GM23338 (cell line): ENCODE measurements at regions not wholly inside any gene's neighbourhood (a gene's known extent, or its start where the extent isn't known, plus 50 kb on each side); places are given as distances from the start of the nearest gene placed in this dataset.
A peak's percentile ranks its signal among the peaks of the same experiment; 100 is the strongest.

Source experiments
- ATAC-seq: fragments of 200-7000 bp; cut with Tn5 transposase; 3 replicates; pipeline ENCODE4 v1.9.1; 2020
- DNase-seq: peaks from one replicate; pipeline ENCODE4 v3.0.0-alpha.2; 2015; ENCODE audit warnings: low spot score
- H2AFZ ChIP-seq: fragments of 200-600 bp; sonication (generic); 2 replicates; pipeline ENCODE4 v1.8.0; 2016; ENCODE audit warnings: antibody characterized with exemption, mild to moderate bottlenecking, moderate library complexity
- H3F3A ChIP-seq: fragments of 200-600 bp; sonication (generic); replicated peaks from 2 replicates; pipeline ENCODE4 v1.8.0; 2017; ENCODE audit warnings: antibody characterized with exemption, mixed run types, low read depth
- H3K27ac ChIP-seq: fragments of 200-600 bp; sonication (generic); 2 replicates; pipeline ENCODE4 v1.6.1; 2016; ENCODE audit warnings: low read depth
- H3K27me3 ChIP-seq: fragments of 200-600 bp; sonication (generic); 2 replicates; pipeline ENCODE4 v1.8.0; 2016; ENCODE audit warnings: mild to moderate bottlenecking, mixed run types, moderate library complexity; ENCODE audit not compliant: insufficient read depth
- H3K36me3 ChIP-seq: fragments of 200-600 bp; sonication (generic); 2 replicates; pipeline ENCODE4 v1.8.0; 2016; ENCODE audit warnings: mild to moderate bottlenecking; ENCODE audit not compliant: insufficient read depth
- H3K4me1 ChIP-seq: fragments of 200-600 bp; sonication (generic); 2 replicates; pipeline ENCODE4 v1.8.0; 2016; ENCODE audit warnings: mild to moderate bottlenecking, moderate library complexity; ENCODE audit not compliant: insufficient read depth
- H3K4me2 ChIP-seq: fragments of 200-600 bp; sonication (generic); 2 replicates; pipeline ENCODE4 v1.7.1; 2017; ENCODE audit warnings: mixed run types
- H3K4me3 ChIP-seq: fragments of 200-600 bp; sonication (generic); 2 replicates; pipeline ENCODE4 v1.6.1; 2016; ENCODE audit warnings: mixed run types
- H3K79me2 ChIP-seq: fragments of 200-600 bp; sonication (generic); replicated peaks from 2 replicates; pipeline ENCODE4 v1.8.0; 2017; ENCODE audit warnings: mild to moderate bottlenecking; ENCODE audit not compliant: insufficient read depth
- H3K9me2 ChIP-seq: fragments of 200-600 bp; sonication (generic); 2 replicates; pipeline ENCODE4 v1.8.0; 2017; ENCODE audit not compliant: insufficient read depth
- H4K20me1 ChIP-seq: fragments of 200-600 bp; sonication (generic); replicated peaks from 2 replicates; pipeline ENCODE4 v1.8.0; 2017; ENCODE audit warnings: mild to moderate bottlenecking; ENCODE audit not compliant: insufficient read depth
- H3K27ac Mint-ChIP-seq: 2 replicates; pipeline ENCODE4 v1.8.0; 2020; ENCODE audit warnings: inconsistent platforms, mild to moderate bottlenecking, moderate library complexity, mixed read lengths
- H3K27me3 Mint-ChIP-seq: 3 replicates; pipeline ENCODE4 v1.8.0; 2022; ENCODE audit warnings: low read depth, mild to moderate bottlenecking, moderate library complexity, mixed read lengths, inconsistent platforms; ENCODE audit not compliant: insufficient read depth, poor library complexity
- H3K36me3 Mint-ChIP-seq: 3 replicates; pipeline ENCODE4 v1.8.0; 2021; ENCODE audit warnings: low read depth, mild to moderate bottlenecking, inconsistent platforms, moderate library complexity, mixed read lengths
- H3K4me1 Mint-ChIP-seq: 3 replicates; pipeline ENCODE4 v1.8.0; 2020; ENCODE audit warnings: mild to moderate bottlenecking, inconsistent platforms, mixed read lengths
- H3K4me3 Mint-ChIP-seq: 3 replicates; pipeline ENCODE4 v1.8.0; 2021; ENCODE audit warnings: moderate library complexity, mild to moderate bottlenecking, inconsistent platforms, mixed read lengths
- H3K9me3 Mint-ChIP-seq: 3 replicates; pipeline ENCODE4 v1.8.0; 2020; ENCODE audit warnings: moderate library complexity, mild to moderate bottlenecking, inconsistent platforms, mixed read lengths
- CTCF ChIP-seq, 2 experiments: fragments of 200-600 bp in 1 of 2; sonication (generic) in 1 of 2; conservative IDR thresholded peaks; 2 replicates each; pipeline versions ENCODE4 v1.5.1 to v1.6.1; 2016 to 2017; ENCODE audit warnings: antibody characterized with exemption in 2 of 2, low read depth in 2 of 2, mild to moderate bottlenecking in 2 of 2, moderate library complexity in 1 of 2
- EZH2 ChIP-seq: fragments of 200-600 bp; sonication (generic); IDR thresholded peaks from one replicate; pipeline ENCODE4 v1.8.0; 2017; ENCODE audit warnings: antibody characterized with exemption, mild to moderate bottlenecking, low read depth; ENCODE audit not compliant: unreplicated experiment
- ZNF462 ChIP-seq: fragments of 250-450 bp; sonication (Bioruptor Pico); IDR thresholded peaks from 2 replicates; pipeline ENCODE4 v1.5.0; 2020; ENCODE audit warnings: mild to moderate bottlenecking, moderate library complexity

- H3K27ac ChIP-seq = no peak overlapping the region
- Mint-ChIP-seq H3K27ac (peak overlapping the region; percentile 72), H3K4me3 (no peak overlapping the region), H3K9me3 (peaks cover 10% of the 10 kb centered on the region), H3K27me3 (no peaks in the 10 kb centered on the region), H3K36me3 (peaks cover 15% of the 10 kb centered on the region), H3K4me1 (peaks cover 35% of the 10 kb centered on the region)
- no peaks in the 10 kb centered on the region for H3K9me2 ChIP-seq
- TF ChIP-seq EZH2 (no peak), CTCF (conservative IDR thresholded peaks at IDR 0.05; ENCODE audit: low read depth in 2 of 2) (no peak)
- H3F3A ChIP-seq = no peaks in the 10 kb centered on the region
- no peak for ATAC-seq
- no peaks in the 10 kb centered on the region for H3K79me2 ChIP-seq
- H3K4me3 ChIP-seq = no peak overlapping the region
- peaks cover 24% of the 10 kb centered on the region for H3K4me1 ChIP-seq
- H3K27me3 ChIP-seq = no peaks in the 10 kb centered on the region
- peak; percentile 15 for DNase-seq
- H2AFZ ChIP-seq = no peak overlapping the region
- no peak overlapping the region for H3K4me2 ChIP-seq
- H3K36me3 ChIP-seq = no peaks in the 10 kb centered on the region
- H4K20me1 ChIP-seq = no peaks in the 10 kb centered on the region
Measured at GRCh38 chr4:124806403-124806802, 93.9 kb upstream of the ANKRD50 start.

GRCh38 chr4:124804584-124804983 is 92.1 kb upstream of the ANKRD50 start:
- DNase-seq (no peak), ATAC-seq (no peak)
- H2AFZ ChIP-seq = no peak overlapping the region
- Mint-ChIP-seq H3K9me3 (peaks cover 5% of the 10 kb centered on the region; the same call in 2 of the 3 replicates), H3K27me3 (no peaks in the 10 kb centered on the region), H3K36me3 (peaks cover 10% of the 10 kb centered on the region; the same call in 2 of the 3 replicates), H3K4me1 (peaks cover 20% of the 10 kb centered on the region), H3K4me3 (no peak overlapping the region), H3K27ac (no peak overlapping the region)
- H3K4me1 ChIP-seq = peaks cover 13% of the 10 kb centered on the region; the same call in 1 of the 2 replicates
- no peaks in the 10 kb centered on the region for H3K79me2 ChIP-seq
- no peak overlapping the region for H3K4me3 ChIP-seq
- no peak for TF ChIP-seq ZNF462 (CRISPR knock-in tag)
- H3K4me2 ChIP-seq = no peak overlapping the region
- H3K9me2 ChIP-seq = no peaks in the 10 kb centered on the region
- no peaks in the 10 kb centered on the region for H3K36me3 ChIP-seq
- no peaks in the 10 kb centered on the region for H3F3A ChIP-seq
- no peak overlapping the region for H3K27ac ChIP-seq
- no peaks in the 10 kb centered on the region for H3K27me3 ChIP-seq
- H4K20me1 ChIP-seq = no peaks in the 10 kb centered on the region
